GM23338 (cell line): ENCODE measurements at regions not wholly inside any gene's neighbourhood (a gene's known extent, or its start where the extent isn't known, plus 50 kb on each side); places are given as distances from the start of the nearest gene placed in this dataset.

ENCODE experiments used
- ATAC-seq: fragments of 200-7000 bp; cut with Tn5 transposase; 3 replicates; pipeline ENCODE4 v1.9.1; 2020
- DNase-seq: peaks from one replicate; pipeline ENCODE4 v3.0.0-alpha.2; 2015; ENCODE audit warnings: low spot score
- H2AFZ ChIP-seq: fragments of 200-600 bp; sonication (generic); 2 replicates; pipeline ENCODE4 v1.8.0; 2016; ENCODE audit warnings: antibody characterized with exemption, mild to moderate bottlenecking, moderate library complexity
- H3F3A ChIP-seq: fragments of 200-600 bp; sonication (generic); replicated peaks from 2 replicates; pipeline ENCODE4 v1.8.0; 2017; ENCODE audit warnings: antibody characterized with exemption, mixed run types, low read depth
- H3K27ac ChIP-seq: fragments of 200-600 bp; sonication (generic); 2 replicates; pipeline ENCODE4 v1.6.1; 2016; ENCODE audit warnings: low read depth
- H3K27me3 ChIP-seq: fragments of 200-600 bp; sonication (generic); 2 replicates; pipeline ENCODE4 v1.8.0; 2016; ENCODE audit warnings: mild to moderate bottlenecking, mixed run types, moderate library complexity; ENCODE audit not compliant: insufficient read depth
- H3K36me3 ChIP-seq: fragments of 200-600 bp; sonication (generic); 2 replicates; pipeline ENCODE4 v1.8.0; 2016; ENCODE audit warnings: mild to moderate bottlenecking; ENCODE audit not compliant: insufficient read depth
- H3K4me1 ChIP-seq: fragments of 200-600 bp; sonication (generic); 2 replicates; pipeline ENCODE4 v1.8.0; 2016; ENCODE audit warnings: mild to moderate bottlenecking, moderate library complexity; ENCODE audit not compliant: insufficient read depth
- H3K4me2 ChIP-seq: fragments of 200-600 bp; sonication (generic); 2 replicates; pipeline ENCODE4 v1.7.1; 2017; ENCODE audit warnings: mixed run types
- H3K4me3 ChIP-seq: fragments of 200-600 bp; sonication (generic); 2 replicates; pipeline ENCODE4 v1.6.1; 2016; ENCODE audit warnings: mixed run types
- H3K79me2 ChIP-seq: fragments of 200-600 bp; sonication (generic); replicated peaks from 2 replicates; pipeline ENCODE4 v1.8.0; 2017; ENCODE audit warnings: mild to moderate bottlenecking; ENCODE audit not compliant: insufficient read depth
- H3K9me2 ChIP-seq: fragments of 200-600 bp; sonication (generic); 2 replicates; pipeline ENCODE4 v1.8.0; 2017; ENCODE audit not compliant: insufficient read depth
- H4K20me1 ChIP-seq: fragments of 200-600 bp; sonication (generic); replicated peaks from 2 replicates; pipeline ENCODE4 v1.8.0; 2017; ENCODE audit warnings: mild to moderate bottlenecking; ENCODE audit not compliant: insufficient read depth
- H3K27ac Mint-ChIP-seq: 2 replicates; pipeline ENCODE4 v1.8.0; 2020; ENCODE audit warnings: inconsistent platforms, mild to moderate bottlenecking, moderate library complexity, mixed read lengths
- H3K27me3 Mint-ChIP-seq: 3 replicates; pipeline ENCODE4 v1.8.0; 2022; ENCODE audit warnings: low read depth, mild to moderate bottlenecking, moderate library complexity, mixed read lengths, inconsistent platforms; ENCODE audit not compliant: insufficient read depth, poor library complexity
- H3K36me3 Mint-ChIP-seq: 3 replicates; pipeline ENCODE4 v1.8.0; 2021; ENCODE audit warnings: low read depth, mild to moderate bottlenecking, inconsistent platforms, moderate library complexity, mixed read lengths
- H3K4me1 Mint-ChIP-seq: 3 replicates; pipeline ENCODE4 v1.8.0; 2020; ENCODE audit warnings: mild to moderate bottlenecking, inconsistent platforms, mixed read lengths
- H3K4me3 Mint-ChIP-seq: 3 replicates; pipeline ENCODE4 v1.8.0; 2021; ENCODE audit warnings: moderate library complexity, mild to moderate bottlenecking, inconsistent platforms, mixed read lengths
- H3K9me3 Mint-ChIP-seq: 3 replicates; pipeline ENCODE4 v1.8.0; 2020; ENCODE audit warnings: moderate library complexity, mild to moderate bottlenecking, inconsistent platforms, mixed read lengths
- CREB1 ChIP-seq: fragments of 250-450 bp; sonication (Bioruptor Pico); IDR thresholded peaks from 2 replicates; pipeline ENCODE4 v1.5.0; 2020; ENCODE audit warnings: low read depth, mild to moderate bottlenecking, moderate library complexity
- CTCF ChIP-seq, 2 experiments: fragments of 200-600 bp in 1 of 2; sonication (generic) in 1 of 2; conservative IDR thresholded peaks; 2 replicates each; pipeline versions ENCODE4 v1.5.1 to v1.6.1; 2016 to 2017; ENCODE audit warnings: antibody characterized with exemption in 2 of 2, low read depth in 2 of 2, mild to moderate bottlenecking in 2 of 2, moderate library complexity in 1 of 2
- EZH2 ChIP-seq: fragments of 200-600 bp; sonication (generic); IDR thresholded peaks from one replicate; pipeline ENCODE4 v1.8.0; 2017; ENCODE audit warnings: antibody characterized with exemption, mild to moderate bottlenecking, low read depth; ENCODE audit not compliant: unreplicated experiment
- EZH2phosphoT487 ChIP-seq: fragments of 200-600 bp; sonication (generic); IDR thresholded peaks from one replicate; pipeline ENCODE4 v1.8.1; 2018; ENCODE audit warnings: antibody characterized with exemption; ENCODE audit not compliant: unreplicated experiment
- JUNB ChIP-seq: IDR thresholded peaks from one replicate; pipeline ENCODE4 v1.6.1; 2016; ENCODE audit warnings: antibody characterized with exemption; ENCODE audit not compliant: unreplicated experiment
- NANOG ChIP-seq: IDR thresholded peaks from 2 replicates; pipeline ENCODE4 v1.6.1; 2016; ENCODE audit warnings: antibody characterized with exemption, borderline replicate concordance
- POLR2AphosphoS5 ChIP-seq: IDR thresholded peaks from 2 replicates; pipeline ENCODE4 v1.6.1; 2016; ENCODE audit warnings: antibody characterized with exemption, low read depth
- REST ChIP-seq: IDR thresholded peaks from one replicate; pipeline ENCODE4 v1.6.1; 2018; ENCODE audit warnings: antibody characterized with exemption; ENCODE audit not compliant: unreplicated experiment
- STAT1 ChIP-seq: IDR thresholded peaks from one replicate; pipeline ENCODE4 v1.6.1; 2016; ENCODE audit warnings: antibody characterized with exemption; ENCODE audit not compliant: unreplicated experiment
- ZNF114 ChIP-seq: fragments of 250-450 bp; sonication (Bioruptor Pico); IDR thresholded peaks from 2 replicates; pipeline ENCODE4 v1.5.0; 2020; ENCODE audit warnings: mild to moderate bottlenecking, moderate library complexity
- ZNF331 ChIP-seq: fragments of 250-450 bp; sonication (Bioruptor Pico); IDR thresholded peaks from 2 replicates; pipeline ENCODE4 v1.5.0; 2020; ENCODE audit warnings: low read depth, mild to moderate bottlenecking, moderate library complexity
- ZNF462 ChIP-seq: fragments of 250-450 bp; sonication (Bioruptor Pico); IDR thresholded peaks from 2 replicates; pipeline ENCODE4 v1.5.0; 2020; ENCODE audit warnings: mild to moderate bottlenecking, moderate library complexity
- TF ChIP-seq, protein P1 (sequence below): IDR thresholded peaks from 2 replicates; pipeline ENCODE4 v1.6.1; 2016; ENCODE audit warnings: antibody characterized with exemption

- Histone ChIP-seq H3K9me2 (no peaks in the 10 kb centered on the region; the same call in none of the 2 replicates), H3K4me3 (no peak overlapping the region), H3K27me3 (no peaks in the 10 kb centered on the region), H3K4me2 (no peak overlapping the region), H3K36me3 (no peaks in the 10 kb centered on the region), H3K4me1 (no peaks in the 10 kb centered on the region), H4K20me1 (no peaks in the 10 kb centered on the region), H3F3A (no peaks in the 10 kb centered on the region), H2AFZ (no peak overlapping the region), H3K27ac (no peak overlapping the region), H3K79me2 (no peaks in the 10 kb centered on the region)
- Mint-ChIP-seq H3K27ac (no peak overlapping the region), H3K9me3 (no peaks in the 10 kb centered on the region), H3K4me1 (no peaks in the 10 kb centered on the region), H3K27me3 (no peaks in the 10 kb centered on the region), H3K4me3 (no peak overlapping the region), H3K36me3 (no peaks in the 10 kb centered on the region)
- no peak for ATAC-seq
- no peak for TF ChIP-seq POLR2AphosphoS5
- TF ChIP-seq CREB1 = no peak
- no peak for TF ChIP-seq EZH2
- TF ChIP-seq ZNF331 (CRISPR knock-in tag) = no peak
- no peak for TF ChIP-seq NANOG
- TF ChIP-seq CTCF (conservative IDR thresholded peaks at IDR 0.05; ENCODE audit: low read depth in 2 of 2) = no peak
- no peak for TF ChIP-seq REST
- TF ChIP-seq, protein P1, sequence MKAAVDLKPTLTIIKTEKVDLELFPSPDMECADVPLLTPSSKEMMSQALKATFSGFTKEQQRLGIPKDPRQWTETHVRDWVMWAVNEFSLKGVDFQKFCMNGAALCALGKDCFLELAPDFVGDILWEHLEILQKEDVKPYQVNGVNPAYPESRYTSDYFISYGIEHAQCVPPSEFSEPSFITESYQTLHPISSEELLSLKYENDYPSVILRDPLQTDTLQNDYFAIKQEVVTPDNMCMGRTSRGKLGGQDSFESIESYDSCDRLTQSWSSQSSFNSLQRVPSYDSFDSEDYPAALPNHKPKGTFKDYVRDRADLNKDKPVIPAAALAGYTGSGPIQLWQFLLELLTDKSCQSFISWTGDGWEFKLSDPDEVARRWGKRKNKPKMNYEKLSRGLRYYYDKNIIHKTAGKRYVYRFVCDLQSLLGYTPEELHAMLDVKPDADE = no peak
- TF ChIP-seq ZNF114 (CRISPR knock-in tag) = no peak
- TF ChIP-seq ZNF462 = no peak
- TF ChIP-seq EZH2phosphoT487 = no peak
- TF ChIP-seq STAT1 = no peak
- TF ChIP-seq JUNB = no peak
- no peak for DNase-seq
Measured at GRCh38 chr18:22521026-22521707, 103.5 kb upstream of the CTAGE1 start.
